Mammary epithelial cell (primary cell): ENCODE measurements at regions not wholly inside any gene's neighbourhood (a gene's known extent, or its start where the extent isn't known, plus 50 kb on each side); places are given as distances from the start of the nearest gene placed in this dataset.

Experiments used
- CTCF ChIP-seq, 2 donors: IDR thresholded peaks in 1 of 2; conservative IDR thresholded peaks in 1 of 2; 2 replicates each; pipeline ENCODE4 v1.5.1; 2011 to 2012; ENCODE audit warnings: inconsistent platforms in 2 of 2, low read length in 2 of 2, mild to moderate bottlenecking in 2 of 2, control low read depth in 1 of 2, low read depth in 1 of 2; ENCODE audit not compliant: insufficient read depth in 1 of 2; ENCODE audit errors: extremely low read depth in 1 of 2
- EZH2 ChIP-seq: IDR thresholded peaks from 2 replicates; pipeline ENCODE4 v1.6.1; 2012; ENCODE audit warnings: low read length, inconsistent platforms, borderline replicate concordance

GRCh38 chr5:172523146-172523745, 68.9 kb upstream of the SH3PXD2B start:
- TF ChIP-seq CTCF (conservative IDR thresholded peaks at IDR 0.05 in 1 of 2, IDR thresholded peaks at IDR 0.05 in 1 of 2; ENCODE audit: extremely low read depth in 1 of 2, insufficient read depth in 1 of 2, low read depth in 1 of 2, low read length in 2 of 2) (no peak), EZH2 (no peak)
